Suppressor macrophage treated with lipopolysaccharide for 4 hours (primary cell): ENCODE measurements at regions not wholly inside any gene's neighbourhood (a gene's known extent, or its start where the extent isn't known, plus 50 kb on each side); places are given as distances from the start of the nearest gene placed in this dataset.
"Not testable (repeated sequence)": the region's sequence is repeated elsewhere in the genome, so short reads cannot be mapped to it uniquely, and the experiment has no call there.

Experiments used
- DNase-seq: peaks from one replicate; pipeline ENCODE4 v3.0.0-alpha.2; 2020

DNA sequence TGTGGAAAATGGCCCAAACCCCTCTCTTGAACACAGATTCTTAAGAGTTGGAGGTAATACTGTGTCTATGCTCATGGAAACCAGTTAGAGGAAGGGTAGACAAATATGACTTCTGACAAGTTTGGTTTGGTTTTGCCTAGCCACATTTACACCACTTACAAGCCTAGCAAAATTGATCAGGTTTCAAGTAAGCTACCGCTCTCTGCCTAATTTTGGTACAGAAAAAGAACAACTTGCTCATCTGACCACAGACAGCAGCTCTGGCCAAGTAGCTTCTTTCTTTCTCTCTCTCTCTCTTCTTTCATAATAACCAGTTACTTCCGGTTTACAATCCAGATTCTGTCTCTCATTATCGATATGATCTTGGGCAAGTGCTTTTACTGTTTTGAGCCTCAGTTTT lies 260.0 kb downstream of the GLUD2 start:
- DNase-seq: no peak

- DNase-seq: no peak
These were observed 260.9 kb downstream of the GLUD2 start for GRCh38 chrX:121308276-121308805.

DNA sequence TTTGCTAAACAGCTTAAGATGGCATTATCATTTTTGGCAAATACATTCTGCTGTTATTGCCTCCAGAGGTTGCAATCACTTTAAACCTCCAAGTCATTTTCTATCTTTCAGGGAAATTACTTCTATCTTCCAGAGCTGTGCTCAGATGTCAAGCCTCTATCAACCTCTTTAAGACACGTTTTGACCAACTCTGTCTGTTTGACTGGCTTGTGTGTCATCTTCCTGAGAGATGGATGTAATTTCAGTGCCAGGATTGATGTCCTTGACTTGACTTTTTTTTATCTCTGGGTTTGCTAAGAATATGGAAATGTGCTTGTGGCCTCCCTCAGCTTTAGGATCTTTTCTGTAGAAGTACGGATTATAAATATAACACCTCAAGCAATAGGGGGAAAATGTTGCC lies 263.4 kb downstream of the GLUD2 start:
- DNase-seq: no peak

DNA sequence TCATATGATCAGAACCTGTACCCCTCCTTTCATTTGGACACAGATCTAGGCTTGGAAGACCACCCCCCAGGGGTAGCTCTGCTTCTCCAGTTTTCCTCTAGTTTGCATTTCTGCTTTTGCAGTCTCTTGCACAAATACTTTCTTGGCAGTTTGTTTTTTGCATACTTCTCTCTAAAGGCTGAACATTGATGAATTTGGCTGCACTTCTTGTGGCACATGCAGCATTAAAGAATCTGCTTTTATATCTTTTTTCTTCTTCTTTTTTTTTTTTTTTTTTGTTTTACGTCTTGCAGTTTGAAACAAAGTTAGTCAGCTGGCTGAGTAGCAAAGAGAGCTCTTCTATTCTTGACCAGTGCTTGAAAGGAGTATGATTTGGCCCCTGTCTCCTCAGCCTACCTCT lies 273.0 kb downstream of the GLUD2 start:
- no peak for DNase-seq

GRCh38 chrX:121322159-121322558 lies 274.7 kb downstream of the GLUD2 start:
- DNase-seq: no peak

- DNase-seq: no peak
These were observed 275.9 kb downstream of the GLUD2 start for GRCh38 chrX:121323337-121323736.

DNA sequence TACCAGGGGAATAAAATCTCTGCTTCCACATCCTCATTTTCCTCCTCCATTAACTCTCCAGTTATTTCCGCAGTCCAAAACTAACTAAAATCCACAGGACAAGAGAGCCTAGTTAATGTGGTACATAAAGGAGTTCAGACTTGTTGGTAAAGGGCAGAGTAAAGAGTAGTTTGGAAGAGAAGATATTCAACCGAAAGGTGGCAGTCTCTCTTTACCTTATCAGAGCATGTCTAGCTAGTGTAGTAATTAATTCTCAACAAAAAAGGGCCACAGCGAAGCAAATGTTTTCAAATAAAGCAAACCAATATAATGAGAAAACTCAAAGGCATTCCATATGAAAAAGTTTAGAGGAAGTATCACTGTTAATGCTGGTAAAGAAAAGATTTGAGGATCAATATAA lies 286.5 kb downstream of the GLUD2 start:
- DNase-seq: no peak

DNA sequence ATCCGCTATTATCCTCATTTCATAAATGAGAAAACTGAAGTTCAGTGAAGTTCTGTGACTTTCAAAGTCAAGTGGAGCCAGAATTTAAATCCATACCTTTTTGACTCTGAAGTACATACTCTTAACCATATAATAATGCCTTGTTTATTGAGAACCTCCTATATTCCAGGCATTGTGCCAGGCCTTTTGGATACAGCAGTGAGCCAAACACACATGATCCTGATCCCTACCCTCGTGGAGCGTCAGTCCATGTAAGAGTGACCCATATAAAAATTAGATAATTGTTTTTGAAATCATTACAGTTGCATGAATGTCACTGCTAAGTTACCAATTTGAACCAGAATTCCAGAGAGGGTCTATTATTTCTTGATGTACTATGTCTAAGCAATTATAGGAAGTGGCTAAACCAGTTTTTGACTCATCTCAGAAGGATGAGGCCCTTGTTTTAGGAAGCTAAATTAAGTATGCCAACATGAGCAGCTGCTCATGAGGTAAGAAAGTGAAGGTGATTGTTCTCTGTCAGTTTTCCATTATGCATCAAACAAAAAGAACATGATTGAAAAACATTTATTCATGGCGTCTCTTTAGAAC lies 289.5 kb downstream of the GLUD2 start:
- no peak for DNase-seq

DNA sequence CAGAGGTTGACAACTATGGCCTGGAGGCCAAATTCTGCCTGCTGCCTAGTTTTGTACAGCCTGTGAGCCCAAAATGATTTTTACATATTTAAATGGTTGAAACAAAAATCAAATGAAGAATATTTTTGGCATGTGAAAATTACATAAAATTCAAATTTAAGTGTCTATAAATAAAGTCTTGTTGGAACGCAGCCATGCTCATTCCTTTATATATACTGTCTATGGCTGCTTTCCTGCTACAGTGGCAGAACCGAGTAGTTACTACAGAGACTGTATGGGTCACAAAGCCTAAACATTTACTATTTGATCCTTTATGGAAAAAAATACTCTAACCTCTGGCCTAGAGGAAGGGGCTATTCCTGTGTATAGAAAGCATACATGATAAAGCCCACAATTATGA lies 290.4 kb downstream of the GLUD2 start:
- DNase-seq: no peak

GRCh38 chrX:121349263-121349662 lies 301.9 kb downstream of the GLUD2 start:
- DNase-seq: no peak

- no peak for DNase-seq
These were observed 308.9 kb downstream of the GLUD2 start for GRCh38 chrX:121356139-121356849.

DNA sequence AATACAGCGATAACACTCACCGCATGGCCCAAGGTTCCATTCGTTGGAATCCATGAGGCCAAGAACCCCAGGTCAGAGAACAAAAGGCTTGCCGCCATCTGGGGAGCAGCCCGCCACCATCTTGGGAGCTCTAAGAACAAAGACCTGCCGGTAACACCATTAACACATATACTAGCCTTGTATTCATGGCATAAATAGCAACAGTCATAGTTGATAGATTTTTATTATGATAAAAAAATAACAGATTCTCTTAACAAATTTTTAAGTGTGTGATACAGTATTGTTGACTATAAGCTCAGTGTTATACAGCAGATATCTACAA lies 309.4 kb downstream of the GLUD2 start:
- DNase-seq: no peak

DNA sequence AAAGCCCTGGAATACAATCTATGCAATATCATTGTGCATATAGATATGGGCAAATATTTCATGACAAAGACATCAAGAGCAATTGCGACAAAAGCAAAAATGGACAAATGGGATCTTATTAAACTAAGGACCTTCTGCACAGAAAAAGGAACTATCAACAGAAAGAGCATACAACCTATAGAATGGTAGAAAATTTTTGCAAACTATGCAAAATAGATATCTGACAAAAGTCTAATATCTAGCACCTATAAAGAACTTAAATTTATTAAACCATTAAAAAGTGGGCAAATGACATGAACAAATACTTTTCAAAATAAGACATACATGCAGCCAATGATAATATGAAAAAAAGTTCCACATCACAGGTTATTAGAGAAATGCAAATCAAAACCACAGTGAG lies 312.9 kb downstream of the GLUD2 start:
- DNase-seq: no peak

DNA sequence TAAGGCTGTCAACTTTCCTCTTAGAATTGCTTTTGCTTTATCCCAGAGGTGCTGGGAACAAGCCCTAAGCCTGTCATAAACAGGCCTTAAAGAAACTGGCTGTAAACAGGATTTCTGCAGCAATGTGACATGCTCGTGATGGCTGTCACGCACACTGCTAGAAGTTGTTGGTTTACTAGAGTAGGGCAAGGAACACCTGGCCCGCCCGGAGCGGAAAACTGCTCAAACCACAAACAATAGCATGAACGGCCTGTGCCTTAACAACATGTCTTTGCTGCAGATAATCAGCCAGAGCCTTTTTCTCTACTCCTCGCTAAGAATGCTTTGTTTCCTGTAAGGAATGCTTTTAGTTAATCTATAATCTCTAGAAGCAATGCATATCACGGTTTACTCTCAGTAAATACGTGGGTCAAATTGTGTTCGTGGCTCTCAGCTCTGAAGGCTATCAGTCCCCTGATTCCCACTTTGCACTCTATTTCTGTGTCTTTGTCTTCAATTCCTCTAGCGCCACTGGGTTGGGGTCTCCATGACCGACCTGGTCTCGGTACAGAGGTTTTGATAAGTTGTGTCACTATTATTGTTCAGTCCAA lies 318.3 kb downstream of the GLUD2 start:
- DNase-seq: no peak

DNA sequence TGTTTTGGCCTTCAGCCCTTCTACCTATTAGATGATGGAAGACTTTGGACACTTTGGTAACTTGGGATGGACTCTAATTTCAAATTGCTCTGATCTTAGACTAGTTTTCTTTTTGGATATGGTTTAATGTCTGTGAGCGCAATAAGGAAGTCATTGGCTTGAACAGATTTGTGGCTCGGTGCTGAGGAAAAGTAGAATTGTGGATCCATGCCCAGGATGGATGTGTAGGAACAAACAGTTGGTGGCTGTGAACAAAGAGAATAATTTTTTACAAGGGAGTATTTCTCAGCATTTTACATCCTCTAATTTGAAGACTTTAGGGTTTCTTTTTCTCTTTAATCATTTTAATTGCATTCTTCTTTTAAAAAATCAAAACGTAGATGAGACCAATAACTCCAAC lies 327.1 kb downstream of the GLUD2 start:
- DNase-seq: no peak

- DNase-seq: not testable (repeated sequence)
These were observed 334.5 kb downstream of the GLUD2 start for GRCh38 chrX:121381915-121382314.

- DNase-seq: no peak
These were observed 342.7 kb downstream of the GLUD2 start for GRCh38 chrX:121389976-121390714.

DNA sequence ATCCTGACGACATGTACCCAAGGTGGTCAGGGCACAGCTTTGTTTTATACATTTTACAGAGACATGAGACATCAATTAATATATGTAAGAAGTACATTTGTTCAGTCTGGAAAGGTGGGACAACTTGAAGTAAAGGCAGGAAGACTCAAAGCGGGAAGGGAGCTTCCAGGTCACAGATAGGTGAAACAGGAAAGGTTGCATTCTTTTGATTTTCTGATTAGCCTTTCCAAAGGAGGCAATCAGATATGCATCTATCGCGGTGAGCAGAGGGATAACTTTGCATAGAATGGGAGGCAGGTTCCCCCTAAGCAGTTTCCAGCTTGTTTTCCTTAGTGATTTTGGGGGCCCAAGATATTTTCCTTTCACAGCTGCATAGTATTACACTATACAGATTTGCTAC lies 358.4 kb downstream of the GLUD2 start:
- DNase-seq: no peak

DNA sequence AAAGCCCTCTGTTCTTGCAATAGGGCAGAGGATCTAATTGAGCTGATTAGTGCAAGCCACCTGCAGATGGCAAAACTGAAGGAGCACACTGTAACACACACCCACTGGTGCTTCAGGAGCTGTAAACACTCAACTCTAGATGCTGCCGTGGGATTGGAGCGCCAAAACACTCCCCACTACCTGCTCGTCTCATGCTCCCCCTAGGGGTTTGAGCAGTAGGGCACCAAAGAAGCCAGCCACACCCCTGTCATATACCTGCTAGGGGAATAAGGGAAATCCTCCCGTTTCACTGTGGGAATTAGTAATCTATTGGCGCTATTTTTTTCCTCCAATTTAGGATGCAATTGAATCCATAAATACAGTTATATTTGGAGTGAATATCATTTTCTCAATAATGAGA lies 360.2 kb downstream of the GLUD2 start:
- DNase-seq: no peak

DNA sequence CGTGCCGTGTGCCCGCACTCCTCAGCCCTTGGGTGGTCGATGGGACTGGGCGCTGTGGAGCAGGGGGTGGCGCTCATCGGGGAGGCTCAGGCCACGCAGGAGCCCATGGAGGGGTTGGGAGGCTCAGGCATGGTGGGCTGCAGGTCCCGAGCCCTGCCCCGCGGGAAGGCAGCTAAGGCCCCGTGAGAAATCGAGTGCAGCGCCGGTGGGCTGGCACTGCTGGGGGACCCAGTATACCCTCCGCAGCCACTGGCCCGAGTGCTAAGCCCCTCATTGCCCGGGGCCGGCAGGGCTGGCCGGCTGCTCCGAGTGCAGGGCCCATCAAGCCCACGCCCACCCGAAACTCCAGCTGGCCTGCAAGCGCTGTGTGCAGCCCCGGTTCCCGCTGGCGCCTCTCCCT lies 384.1 kb downstream of the GLUD2 start:
- DNase-seq: not testable (repeated sequence)

DNA sequence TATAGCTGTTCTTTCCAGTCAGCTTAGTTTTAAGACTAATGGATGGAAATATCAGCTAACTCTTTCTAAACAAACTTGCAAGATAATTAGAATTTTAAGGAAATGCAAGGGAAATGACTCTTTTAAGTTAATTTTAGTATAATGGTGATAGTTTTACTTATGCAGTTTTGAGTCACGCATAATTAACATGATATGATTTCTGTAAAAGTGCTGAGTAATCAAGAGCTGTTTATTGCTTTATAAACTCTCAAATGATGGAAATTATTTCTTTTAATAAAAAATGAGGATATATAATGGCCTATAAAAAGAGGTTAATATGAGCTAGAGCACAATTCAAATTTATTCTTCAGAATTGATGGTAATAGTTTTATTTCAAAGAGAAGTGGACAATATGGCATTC lies 385.9 kb downstream of the GLUD2 start:
- no peak for DNase-seq

DNA sequence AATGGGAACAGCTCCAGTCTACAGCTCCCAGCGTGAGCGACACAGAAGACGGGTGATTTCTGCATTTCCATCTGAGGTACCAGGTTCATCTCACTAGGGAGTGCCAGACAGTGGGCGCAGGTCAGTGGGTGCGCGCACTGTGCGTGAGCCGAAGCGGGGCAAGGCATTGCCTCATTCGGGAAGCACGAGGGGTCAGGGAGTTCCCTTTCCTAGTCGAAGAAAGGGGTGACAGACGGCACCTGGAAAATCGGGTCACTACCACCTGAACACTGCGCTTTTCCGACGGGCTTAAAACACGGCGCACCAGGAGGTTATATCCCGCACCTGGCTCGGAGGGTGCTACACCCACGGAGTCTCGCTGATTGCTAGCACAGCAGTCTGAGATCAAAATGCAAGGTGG lies 390.3 kb downstream of the GLUD2 start:
- DNase-seq: not testable (repeated sequence)

DNA sequence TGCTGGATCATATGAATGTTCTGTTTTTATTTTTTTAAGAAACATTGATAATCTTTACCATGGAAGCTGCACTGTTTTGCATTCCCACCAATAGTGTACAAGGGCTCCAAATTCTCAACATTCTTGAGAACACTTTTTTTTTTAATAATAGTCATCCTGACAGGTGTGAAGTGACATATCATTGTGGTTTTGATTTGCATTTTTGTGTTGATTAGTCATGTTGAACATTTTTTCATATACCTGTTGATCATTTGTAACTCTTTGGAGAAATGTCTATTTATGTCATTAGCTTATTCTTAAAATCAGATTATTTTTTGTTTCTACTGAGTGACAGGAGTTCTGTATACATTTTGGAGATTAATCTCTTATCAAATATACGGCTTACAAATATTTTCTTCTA lies 408.5 kb downstream of the GLUD2 start:
- DNase-seq: no peak

GRCh38 chrX:121456315-121456714 lies 408.9 kb downstream of the GLUD2 start:
- DNase-seq: no peak
